NCI-H510A treated with DMSO at 0.1 percent for 48 hours (cell line): ENCODE measurements at regions not wholly inside any gene's neighbourhood (a gene's known extent, or its start where the extent isn't known, plus 50 kb on each side); places are given as distances from the start of the nearest gene placed in this dataset.
"Not testable (repeated sequence)": the region's sequence is repeated elsewhere in the genome, so short reads cannot be mapped to it uniquely, and the experiment has no call there.

Source experiments
- DNase-seq: peaks from one replicate; lab custom pipeline; 2025; lab: John Stamatoyannopoulos, UW

DNA sequence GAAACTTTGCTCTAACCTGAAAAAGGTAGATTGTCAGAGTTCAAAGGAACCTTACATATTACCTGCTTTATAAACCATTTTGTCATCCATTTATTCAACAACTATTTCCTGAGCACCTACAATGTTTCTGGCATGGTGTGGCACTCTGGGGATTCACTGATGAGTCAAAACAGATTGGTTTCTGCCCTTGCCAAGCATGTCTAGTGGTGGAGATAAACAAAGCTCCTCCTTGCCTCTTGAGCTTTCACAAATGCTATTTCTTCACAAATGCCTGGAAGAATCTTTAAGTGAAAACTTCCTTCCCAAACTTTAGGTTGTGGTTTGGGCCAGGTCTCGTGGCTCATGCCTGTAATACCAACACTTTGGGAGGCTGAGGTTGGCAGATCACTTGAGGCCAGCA is 85.1 kb upstream of the RELN start:
- DNase-seq = no peak

DNA sequence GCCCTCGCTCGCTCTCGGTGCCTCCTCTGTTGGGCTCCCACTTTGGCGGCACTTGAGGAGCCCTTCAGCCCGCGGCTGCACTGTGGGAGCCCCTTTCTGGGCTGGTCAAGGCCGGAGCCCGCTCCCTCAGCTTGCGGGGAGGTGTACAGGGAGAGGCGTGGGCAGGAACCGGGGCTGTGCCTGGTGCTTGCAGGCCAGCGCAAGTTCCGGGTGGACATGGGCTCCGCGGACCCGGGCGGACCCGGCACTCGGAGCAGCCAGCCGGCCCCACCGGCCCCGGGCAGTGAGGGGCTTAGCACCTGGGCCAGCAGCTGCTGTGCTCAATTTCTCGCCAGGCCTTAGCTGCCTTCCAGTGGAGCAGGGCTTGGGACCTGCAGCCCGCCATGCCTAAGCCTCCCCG is 82.2 kb upstream of the RELN start:
- not testable (repeated sequence) for DNase-seq

DNA sequence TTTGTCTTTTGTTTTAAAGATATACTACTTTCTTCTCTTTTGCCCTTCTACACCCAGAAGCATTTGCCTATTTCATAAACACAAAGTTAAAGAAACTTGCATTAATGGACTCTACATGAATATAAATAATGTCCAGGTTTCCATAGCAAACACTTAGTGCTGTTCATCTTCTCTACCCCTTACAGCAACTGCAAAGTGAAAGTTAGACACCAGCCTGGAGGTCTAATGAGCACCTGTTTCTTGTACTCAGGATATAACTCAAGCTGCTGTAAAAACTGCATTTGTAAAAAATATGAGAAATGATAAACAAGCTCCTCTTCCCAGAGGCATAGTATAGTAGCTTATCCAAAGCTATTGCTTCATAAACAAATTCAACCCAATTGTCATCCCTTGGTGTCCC is 76.0 kb upstream of the RELN start:
- DNase-seq = no peak

DNA sequence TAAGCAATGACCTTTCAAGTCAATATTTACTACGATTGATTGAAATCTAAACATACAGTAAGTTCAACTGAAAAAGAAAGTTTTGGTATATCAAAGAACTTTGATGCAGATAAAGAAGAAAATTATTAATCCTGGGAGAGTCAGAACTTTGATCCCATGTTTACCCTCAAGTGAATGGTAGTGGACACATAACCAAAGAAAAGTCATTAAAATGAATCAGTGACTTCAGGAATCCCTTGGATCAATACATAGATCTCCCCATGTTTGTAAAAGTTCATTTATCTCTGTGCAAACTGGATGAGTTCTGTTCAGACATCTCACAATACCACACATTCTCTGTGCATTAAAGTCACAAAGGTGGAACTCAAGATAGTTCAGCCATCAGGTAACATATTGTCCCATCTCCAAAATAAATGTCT is 75.5 kb upstream of the RELN start:
- DNase-seq = no peak

DNA sequence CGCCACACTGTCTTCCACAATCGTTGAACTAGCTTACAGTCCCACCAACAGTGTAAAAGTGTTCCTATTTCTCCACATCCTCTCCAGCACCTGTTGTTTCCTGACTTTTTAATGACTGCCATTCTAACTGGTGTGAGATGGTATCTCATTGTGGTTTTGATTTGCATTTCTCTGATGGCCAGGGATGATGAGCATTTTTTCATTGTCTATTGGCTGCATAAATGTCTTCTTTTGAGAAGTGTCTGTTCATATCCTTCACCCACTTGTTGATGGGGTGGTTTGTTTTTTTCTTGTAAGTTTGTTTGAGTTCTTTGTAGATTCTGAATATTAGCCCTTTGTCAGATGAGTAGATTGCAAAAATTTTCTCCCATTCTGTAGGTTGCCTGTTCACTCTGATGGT is 74.3 kb upstream of the RELN start:
- not testable (repeated sequence) for DNase-seq

DNA sequence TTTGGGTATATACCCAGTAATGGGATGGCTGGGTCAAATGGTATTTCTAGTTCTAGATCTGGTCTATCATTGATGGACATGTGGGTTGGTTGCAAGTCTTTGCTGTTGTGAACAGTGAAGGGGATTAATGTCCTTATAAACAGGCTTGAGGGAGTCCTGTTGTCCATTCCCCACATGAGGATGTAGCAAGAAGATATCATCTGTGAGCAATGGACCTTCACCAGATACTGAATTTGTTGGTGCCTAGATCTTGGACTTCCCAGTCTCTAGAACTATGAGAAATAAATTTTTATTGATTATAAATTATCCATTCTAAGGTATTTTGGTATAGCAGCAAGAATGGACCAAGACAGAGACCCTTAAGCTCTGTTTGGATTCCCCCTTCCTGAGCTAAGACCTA is 72.2 kb upstream of the RELN start:
- no peak for DNase-seq

DNA sequence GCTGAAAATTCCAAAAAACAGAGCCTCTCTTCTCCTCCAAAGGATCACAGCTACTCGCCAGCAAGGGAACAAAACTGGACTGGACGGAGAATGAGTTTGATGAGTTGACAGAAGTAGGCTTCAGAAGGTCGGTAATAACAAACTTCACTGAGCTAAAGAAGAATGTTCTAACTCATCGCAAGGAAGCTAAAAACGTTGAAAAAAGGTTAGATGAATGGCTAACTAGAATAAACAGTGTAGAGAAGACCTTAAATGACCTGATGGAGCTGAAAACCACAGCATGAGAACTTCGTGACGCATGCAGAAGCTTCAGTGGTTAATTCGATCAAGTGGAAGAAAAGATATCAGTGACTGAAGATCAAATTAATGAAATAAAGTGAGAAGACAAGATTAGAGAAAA is 70.4 kb upstream of the RELN start:
- not testable (repeated sequence) for DNase-seq

DNA sequence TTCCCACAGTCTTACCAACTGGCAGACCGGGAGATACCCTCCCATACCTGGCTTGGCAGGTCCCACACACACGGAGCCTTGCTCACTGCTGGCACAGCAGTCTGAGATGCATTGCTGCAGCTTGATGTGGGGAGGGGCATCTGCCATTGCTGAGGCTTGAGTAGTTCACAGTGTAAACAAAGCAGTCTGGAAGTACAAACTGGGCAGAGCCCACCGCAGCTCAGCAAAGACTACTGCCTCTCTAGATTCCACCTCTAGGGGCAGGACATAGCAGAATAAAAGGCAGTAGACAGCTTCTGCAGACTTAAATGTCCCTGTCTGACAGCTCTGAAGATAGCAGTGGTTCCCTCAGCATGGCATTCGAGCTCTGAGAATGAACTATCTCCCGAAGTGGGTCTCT is 69.6 kb upstream of the RELN start:
- DNase-seq = no peak

DNA sequence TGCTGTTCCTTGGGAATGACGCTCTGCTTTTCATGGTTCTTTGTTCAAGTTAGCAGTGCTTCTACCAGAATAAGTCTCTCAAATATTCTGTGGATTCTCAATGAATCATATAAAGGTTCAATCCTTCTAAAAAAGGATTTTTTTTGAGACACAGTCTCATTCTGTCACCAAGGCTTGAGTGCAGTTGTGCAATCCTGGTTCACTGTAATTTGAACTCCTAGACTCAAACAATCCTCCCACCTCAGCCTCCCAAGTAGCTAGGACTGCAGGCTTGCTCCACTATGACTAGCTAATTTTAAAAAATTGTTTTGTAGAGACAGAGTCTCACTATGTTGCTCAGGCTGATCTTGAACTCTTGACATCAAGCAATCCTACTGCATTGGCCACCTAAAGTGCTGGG is 64.9 kb upstream of the RELN start:
- DNase-seq = no peak

DNA sequence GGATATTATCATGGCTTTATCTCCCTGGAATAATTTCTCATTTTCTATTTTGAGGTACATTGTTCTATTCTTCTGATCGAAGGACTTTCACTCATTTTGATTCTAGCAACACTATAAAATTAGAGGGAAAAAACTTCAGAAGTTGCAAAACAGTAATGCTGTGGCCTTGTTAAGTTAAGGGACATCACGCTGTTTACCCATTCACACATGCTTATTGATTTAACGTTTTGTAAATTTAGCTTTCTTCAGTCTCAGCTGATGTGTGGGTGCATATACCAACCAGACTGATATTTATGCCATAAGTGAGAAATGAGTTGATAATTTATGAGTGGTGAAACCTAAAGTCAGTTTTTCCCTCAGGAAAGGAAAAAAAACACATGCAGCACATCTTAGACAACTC is 63.5 kb upstream of the RELN start:
- DNase-seq = no peak

DNA sequence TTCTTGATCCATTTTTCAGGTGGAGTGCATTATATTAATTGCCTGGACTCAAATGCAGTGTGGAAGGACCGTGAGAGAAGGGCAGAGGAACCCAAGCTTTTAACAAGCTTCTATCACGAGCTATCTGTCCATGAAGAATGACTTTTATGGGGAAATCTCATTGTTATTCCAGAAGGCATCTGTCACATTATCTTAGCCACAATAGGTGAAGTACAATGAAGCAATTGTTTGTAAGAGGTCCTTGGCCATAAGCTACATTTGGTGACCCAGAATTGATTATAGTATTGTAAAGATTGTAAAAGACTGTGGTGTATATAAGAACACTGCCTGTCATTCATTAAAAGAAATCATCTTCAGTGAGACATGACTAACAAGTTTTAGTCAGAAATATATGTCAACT is 58.6 kb upstream of the RELN start:
- DNase-seq = no peak

DNA sequence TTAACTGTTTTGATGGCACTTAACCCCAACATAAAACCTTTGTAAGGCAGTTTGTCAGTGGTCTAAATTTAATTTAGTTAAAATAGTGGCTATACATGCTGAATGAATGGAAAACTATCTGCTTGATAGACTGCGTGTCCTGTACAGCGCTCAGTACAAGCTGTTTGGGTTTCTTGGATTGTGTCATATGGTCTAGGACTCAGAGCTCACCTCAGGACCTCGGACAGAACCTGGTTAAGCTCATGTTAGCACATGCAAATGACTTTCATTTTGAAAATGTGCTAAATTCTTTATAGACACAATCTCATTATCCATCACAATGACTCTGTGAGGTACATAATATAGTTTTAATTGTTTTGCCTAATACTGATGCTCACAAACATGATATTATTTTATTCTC is 55.7 kb upstream of the RELN start:
- DNase-seq = no peak

DNA sequence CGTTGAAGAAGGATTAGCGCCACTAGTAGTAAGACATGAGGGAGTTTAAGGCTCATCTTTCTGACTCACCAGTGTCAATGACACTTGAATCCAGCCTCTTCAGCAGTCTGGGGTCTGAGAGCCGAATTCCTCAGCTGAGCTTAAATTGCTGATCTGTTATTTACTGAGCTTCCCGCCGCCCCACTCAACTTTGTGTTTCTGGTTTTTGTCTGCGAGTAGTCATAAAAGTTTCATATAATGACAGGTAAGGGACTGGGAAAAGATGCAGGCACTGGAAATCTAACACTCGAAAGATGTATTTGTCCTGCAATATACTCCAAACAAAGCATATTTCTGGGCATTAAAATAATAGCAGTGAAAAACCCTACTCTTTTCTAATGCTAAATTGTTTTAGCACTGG is 51.2 kb upstream of the RELN start:
- DNase-seq = peak; percentile 2

DNA sequence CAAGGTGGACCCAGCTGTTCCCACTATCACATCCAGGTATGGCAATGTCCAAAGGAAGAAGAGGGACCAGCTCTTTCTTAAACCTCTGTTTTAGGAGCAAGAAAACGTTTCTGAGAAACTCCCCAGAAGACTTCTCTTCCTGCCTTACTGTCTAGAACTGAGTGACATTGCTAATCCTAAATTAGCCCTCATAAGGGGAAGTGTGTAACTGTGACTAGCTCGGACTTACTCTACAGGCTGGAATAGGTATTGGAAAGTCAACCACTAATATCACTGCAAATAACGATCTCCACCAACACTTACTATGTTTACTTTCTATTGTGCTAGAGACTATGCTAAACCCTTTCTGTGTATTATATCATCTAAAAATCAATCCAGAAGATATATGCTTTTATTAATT is 49.9 kb upstream of the RELN start:
- peak; percentile 0 for DNase-seq
